Smooth muscle cell (in vitro differentiated cells): ENCODE measurements at regions not wholly inside any gene's neighbourhood (a gene's known extent, or its start where the extent isn't known, plus 50 kb on each side); places are given as distances from the start of the nearest gene placed in this dataset.

Source experiments
- DNase-seq: peaks from one replicate; lab custom pipeline; 2025; ENCODE audit not compliant: unreplicated experiment; lab: John Stamatoyannopoulos, UW
- H2AFZ ChIP-seq: fragments of 200-600 bp; sonication (generic); 2 replicates; pipeline ENCODE4 v1.6.0; 2016; ENCODE audit warnings: antibody characterized with exemption, low read depth, mild to moderate bottlenecking
- H3F3A ChIP-seq: fragments of 200-600 bp; sonication (generic); 2 replicates; pipeline ENCODE4 v1.6.0; 2017; ENCODE audit warnings: antibody characterized with exemption, low read depth
- H3K27ac ChIP-seq: fragments of 200-600 bp; sonication (generic); 2 replicates; pipeline ENCODE4 v1.5.1; 2016; ENCODE audit warnings: low read depth, mild to moderate bottlenecking
- H3K27me3 ChIP-seq: fragments of 200-600 bp; sonication (generic); 2 replicates; pipeline ENCODE4 v1.6.1; 2016; ENCODE audit warnings: low read depth, mild to moderate bottlenecking
- H3K36me3 ChIP-seq: fragments of 200-600 bp; sonication (generic); 2 replicates; pipeline ENCODE4 v1.5.1; 2016; ENCODE audit warnings: low read depth
- H3K4me1 ChIP-seq: fragments of 200-600 bp; sonication (generic); 2 replicates; pipeline ENCODE4 v1.5.1; 2016; ENCODE audit warnings: low read depth
- H3K4me2 ChIP-seq: fragments of 200-600 bp; sonication (generic); 2 replicates; pipeline ENCODE4 v1.6.0; 2016; ENCODE audit warnings: mild to moderate bottlenecking
- H3K4me3 ChIP-seq: fragments of 200-600 bp; sonication (generic); 2 replicates; pipeline ENCODE4 v1.5.1; 2016; ENCODE audit warnings: mild to moderate bottlenecking
- H3K79me2 ChIP-seq: fragments of 200-600 bp; sonication (generic); 2 replicates; pipeline ENCODE4 v1.6.0; 2016; ENCODE audit warnings: low read depth, mild to moderate bottlenecking
- H3K9ac ChIP-seq: fragments of 200-600 bp; sonication (generic); 2 replicates; pipeline ENCODE4 v1.6.0; 2016; ENCODE audit warnings: low read depth
- H3K9me3 ChIP-seq: fragments of 200-600 bp; sonication (generic); replicated peaks from 2 replicates; pipeline ENCODE4 v1.5.1; 2016; ENCODE audit warnings: low read depth
- H4K20me1 ChIP-seq: fragments of 200-600 bp; sonication (generic); 2 replicates; pipeline ENCODE4 v1.6.0; 2016; ENCODE audit warnings: low read depth
- CTCF ChIP-seq: fragments of 200-600 bp; sonication (generic); IDR thresholded peaks from 2 replicates; pipeline ENCODE4 v1.5.1; 2017; ENCODE audit warnings: borderline replicate concordance, mild to moderate bottlenecking, antibody characterized with exemption; ENCODE audit not compliant: insufficient read depth, poor library complexity, severe bottlenecking
- WGBS: methylation state at CpG from one replicate; pipeline ENCODE4 v1.1.7; 2016; ENCODE audit warnings: low lambda C conversion rate; 5-methylcytosine and 5-hydroxymethylcytosine counted together

- H3K4me2 ChIP-seq: no peak overlapping the region
- H3K4me1 ChIP-seq: no peaks in the 10 kb centered on the region
- H3K4me3 ChIP-seq: no peak overlapping the region
- H3F3A ChIP-seq: no peaks in the 10 kb centered on the region
- WGBS: 92% methylated on average over 8 of the region's 8 CpGs
- no peak overlapping the region for H2AFZ ChIP-seq
- no peaks in the 10 kb centered on the region for H3K27me3 ChIP-seq
- TF ChIP-seq CTCF: no peak
- H3K9ac ChIP-seq: no peak overlapping the region
- H3K36me3 ChIP-seq: no peaks in the 10 kb centered on the region
- H3K79me2 ChIP-seq: no peaks in the 10 kb centered on the region
- no peaks in the 10 kb centered on the region for H3K9me3 ChIP-seq
- no peaks in the 10 kb centered on the region for H4K20me1 ChIP-seq
- H3K27ac ChIP-seq: no peak overlapping the region
- no peak for DNase-seq
Measured at GRCh38 chr13:49844181-49844580, 51.7 kb upstream of the KPNA3 start.
